K562 (cell line): ENCODE measurements at regions not wholly inside any gene's neighbourhood (a gene's known extent, or its start where the extent isn't known, plus 50 kb on each side); places are given as distances from the start of the nearest gene placed in this dataset.
"Not testable (repeated sequence)": the region's sequence is repeated elsewhere in the genome, so short reads cannot be mapped to it uniquely, and the experiment has no call there.

Experiments
- ATAC-seq: fragments of 200-7000 bp; cut with Tn5 transposase; 3 replicates; pipeline ENCODE4 v1.9.1; 2020; ENCODE audit warnings: moderate library complexity
- BruUV-seq: library from RNA; stranded (reverse); fragments of 400-500 nt; replicated peaks from 2 replicates; lab custom pipeline; 2021; lab: Mats Ljungman, UMichigan
- CTCF ChIA-PET: fragments of 300-600 bp; formaldehyde crosslinking; extraction: SDS; loops from one replicate; lab custom pipeline; 2021; ENCODE audit warnings: low intra/inter-chr PET ratio; lab: Yijun Ruan, JAX
- POLR2A ChIA-PET: fragments of 300-600, 350-650 bp; sonication (Branson Sonifier 250); formaldehyde crosslinking; extraction: SDS; loops from one replicate; lab custom pipeline; 2021; ENCODE audit warnings: antibody characterized with exemption, inconsistent platforms; lab: Yijun Ruan, JAX
- DNase-seq, 4 experiments: peaks; one replicate each; pipeline versions ENCODE4 v3.0.0 to v3.0.0-alpha.2; 2011 to 2018; ENCODE audit warnings: low spot score in 3 of 4, mixed read lengths in 3 of 4; ENCODE audit errors: extremely low read depth in 1 of 4
- FAIRE-seq: peaks from 2 replicates; lab custom pipeline; 2011; peaks lifted over from hg19 to GRCh38; lab: Jason Lieb, UNC
- H2AFZ ChIP-seq: 2 replicates; pipeline ENCODE4 v1.6.0; 2011; ENCODE audit warnings: low read depth, low read length, control low read depth, inconsistent platforms
- H3K27ac ChIP-seq: fragments of 200-600 bp; 3 replicates; pipeline ENCODE4 v1.8.0; 2011; ENCODE audit warnings: low read depth, mild to moderate bottlenecking, control low read depth, inconsistent platforms, low read length, moderate library complexity, mixed read lengths; ENCODE audit errors: extremely low read depth
- H3K27me3 ChIP-seq, 2 experiments: fragments of 300-600 bp in 1 of 2; 2 replicates in 1 of 2; 3 replicates in 1 of 2; pipeline versions ENCODE4 v1.6.0 to v1.8.0; 2011; ENCODE audit warnings: inconsistent platforms in 2 of 2, low read length in 2 of 2, mild to moderate bottlenecking in 1 of 2, mixed read lengths in 1 of 2, moderate library complexity in 1 of 2; ENCODE audit not compliant: control insufficient read depth in 2 of 2, insufficient read depth in 2 of 2
- H3K36me3 ChIP-seq: fragments of 300-600 bp; 3 replicates; pipeline ENCODE4 v1.8.0; 2011; ENCODE audit warnings: mild to moderate bottlenecking, low read length, inconsistent platforms; ENCODE audit not compliant: control insufficient read depth, insufficient read depth
- H3K4me1 ChIP-seq, 2 experiments: fragments of 200-600 bp in 1 of 2; replicated peaks in 1 of 2; 2 replicates in 1 of 2; 3 replicates in 1 of 2; pipeline versions ENCODE4 v1.5.1 to v1.8.0; 2011; ENCODE audit warnings: inconsistent platforms in 2 of 2, low read length in 2 of 2, mild to moderate bottlenecking in 1 of 2, mixed read lengths in 1 of 2, moderate library complexity in 1 of 2; ENCODE audit not compliant: control insufficient read depth in 2 of 2, insufficient read depth in 2 of 2
- H3K4me2 ChIP-seq: 2 replicates; pipeline ENCODE4 v1.6.1; 2011; ENCODE audit warnings: low read length, control low read depth, inconsistent platforms, mixed read lengths; ENCODE audit not compliant: insufficient read depth
- H3K4me3 ChIP-seq: fragments of 200-600 bp; sonication (generic), shearing (Covaris generic); 2 replicates; pipeline ENCODE4 v1.5.1; 2016; ENCODE audit warnings: control low read depth, inconsistent platforms
- H3K79me2 ChIP-seq: fragments of 200-600 bp; 3 replicates; pipeline ENCODE4 v1.8.0; 2011; ENCODE audit warnings: low read length, inconsistent platforms; ENCODE audit not compliant: control insufficient read depth, insufficient read depth
- H3K9ac ChIP-seq, 2 experiments: 2 replicates each; pipeline versions ENCODE4 v1.6.0 to v1.6.1; 2011; ENCODE audit warnings: low read depth in 2 of 2, low read length in 2 of 2, control low read depth in 1 of 2, inconsistent platforms in 1 of 2, mild to moderate bottlenecking in 1 of 2, mixed read lengths in 1 of 2; ENCODE audit not compliant: insufficient read depth in 1 of 2
- H3K9me1 ChIP-seq: one replicate; pipeline ENCODE4 v1.6.0; 2011; ENCODE audit warnings: inconsistent platforms, mild to moderate bottlenecking, low read length, moderate library complexity; ENCODE audit not compliant: control insufficient read depth, insufficient read depth
- H3K9me3 ChIP-seq: replicated peaks from 2 replicates; pipeline ENCODE4 v1.5.1; 2011; ENCODE audit warnings: low read depth, low read length, inconsistent platforms; ENCODE audit not compliant: control insufficient read depth, insufficient read depth
- H4K20me1 ChIP-seq: replicated peaks from 2 replicates; pipeline ENCODE4 v1.6.1; 2011; ENCODE audit warnings: low read length, inconsistent platforms, mixed read lengths; ENCODE audit not compliant: control insufficient read depth, insufficient read depth
- CTCF ChIP-seq, 3 experiments: IDR thresholded peaks in 2 of 3; conservative IDR thresholded peaks in 1 of 3; 2 replicates each; pipeline ENCODE4 v1.5.1; 2011 to 2012; ENCODE audit warnings: low read length in 3 of 3, mild to moderate bottlenecking in 3 of 3, control low read depth in 2 of 3, improper control_type of control experiment in 1 of 3, inconsistent platforms in 1 of 3, low read depth in 1 of 3, mixed read lengths in 1 of 3, moderate library complexity in 1 of 3; ENCODE audit not compliant: insufficient read depth in 2 of 3
- RAD21 ChIP-seq, 2 experiments: fragments of 250-450 bp in 1 of 2; fragments of 450-650 bp in 1 of 2; sonication (Bioruptor Pico) in 1 of 2; formaldehyde crosslinking in 1 of 2; IDR thresholded peaks in 1 of 2; conservative IDR thresholded peaks in 1 of 2; 2 replicates each; pipeline versions ENCODE4 v1.4.0 to v1.8.0; 2020 to 2022; ENCODE audit warnings: mild to moderate bottlenecking in 2 of 2, moderate library complexity in 1 of 2
- WGBS: fragments of 100-300 bp; shearing (Covaris generic); methylation state at CpG from one replicate; pipeline ENCODE4 v1.1.6; 2016; ENCODE audit warnings: low coverage, mixed read lengths; ENCODE audit not compliant: insufficient coverage; ENCODE audit errors: missing lambda C conversion rate; 5-methylcytosine and 5-hydroxymethylcytosine counted together
- in situ Hi-C: fragments of 300-500 bp; cut with MboI; formaldehyde crosslinking; loops from 4 replicates; pipeline ENCODE4 v1.15.0; 2018; ENCODE audit warnings: inconsistent platforms, mixed read lengths
- intact Hi-C: fragments of 100-400 bp; cut with micrococcal nuclease; formaldehyde crosslinking; loops from 2 replicates; pipeline ENCODE4 v1.14.2; 2022

GRCh38 chr4:118539412-118540077, 145.6 kb upstream of the METTL14 start:
- H3K4me3 ChIP-seq, POLR2A ChIA-PET, H3K27ac ChIP-seq, in situ Hi-C loops, H3K4me1 ChIP-seq, H3K4me2 ChIP-seq, BruUV-seq, H3K9ac ChIP-seq, H4K20me1 ChIP-seq, H3K79me2 ChIP-seq, H3K9me3 ChIP-seq, H3K9me1 ChIP-seq, CTCF ChIA-PET, H3K27me3 ChIP-seq, H3K36me3 ChIP-seq, H2AFZ ChIP-seq: not testable (repeated sequence)
- ATAC-seq (peak; percentile 84), FAIRE-seq (peak; percentile 15), DNase-seq (peak in 2 of 4 experiments; percentile 5 to 15)
- intact Hi-C loops: loop anchor here (5.0 kb wide), 1 partner anchor 143 kb away; no protein-coding TSS in a partner anchor
- TF ChIP-seq CTCF (IDR thresholded peaks at IDR 0.05 in 2 of 3, conservative IDR thresholded peaks at IDR 0.05 in 1 of 3; ENCODE audit: insufficient read depth in 2 of 3, low read depth in 1 of 3, low read length in 3 of 3) (peak in 1 of 3 experiments; percentile 40; a peak in 2 of 6 replicates), RAD21 (CRISPR knock-in tag; conservative IDR thresholded peaks at IDR 0.05 in 1 of 2, IDR thresholded peaks at IDR 0.05 in 1 of 2) (peak; percentile 49 to 63; a peak in 3 of 4 replicates)
- 3% methylated on average over 2 of the region's 2 CpGs for WGBS

DNA sequence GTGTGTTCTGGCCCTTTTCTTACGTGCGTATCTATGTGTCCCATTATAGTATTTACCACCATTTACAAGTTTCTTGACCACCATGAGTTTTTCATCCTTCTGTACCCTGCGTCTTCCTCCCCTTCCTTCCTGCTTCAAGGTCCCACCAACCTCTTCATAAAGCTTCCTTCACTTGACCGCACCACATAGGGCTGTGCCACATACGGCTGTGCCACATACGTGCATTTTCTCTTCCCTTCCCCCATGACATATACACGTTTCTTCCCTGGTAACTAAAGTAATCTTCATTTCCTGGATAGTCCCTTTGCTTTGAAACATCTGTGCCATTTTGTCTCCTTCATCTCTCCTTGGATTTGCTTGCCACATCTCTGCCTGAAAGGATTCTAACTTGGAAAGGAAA, 128.6 kb upstream of the METTL14 start:
- H3K4me3 ChIP-seq, H2AFZ ChIP-seq, in situ Hi-C loops, H3K36me3 ChIP-seq, H3K27me3 ChIP-seq, H3K79me2 ChIP-seq, H3K4me1 ChIP-seq, H3K4me2 ChIP-seq, H3K9me1 ChIP-seq, H4K20me1 ChIP-seq, CTCF ChIA-PET, H3K9ac ChIP-seq, ATAC-seq, H3K9me3 ChIP-seq, POLR2A ChIA-PET, H3K27ac ChIP-seq, BruUV-seq, intact Hi-C loops, DNase-seq, FAIRE-seq: not testable (repeated sequence)
- WGBS: 13% methylated on average over 3 of the region's 7 CpGs
